ENCODE measurements at regions not wholly inside any gene's neighbourhood (a gene's known extent, or its start where the extent isn't known, plus 50 kb on each side); places are given as distances from the start of the nearest gene placed in this dataset.

DNA sequence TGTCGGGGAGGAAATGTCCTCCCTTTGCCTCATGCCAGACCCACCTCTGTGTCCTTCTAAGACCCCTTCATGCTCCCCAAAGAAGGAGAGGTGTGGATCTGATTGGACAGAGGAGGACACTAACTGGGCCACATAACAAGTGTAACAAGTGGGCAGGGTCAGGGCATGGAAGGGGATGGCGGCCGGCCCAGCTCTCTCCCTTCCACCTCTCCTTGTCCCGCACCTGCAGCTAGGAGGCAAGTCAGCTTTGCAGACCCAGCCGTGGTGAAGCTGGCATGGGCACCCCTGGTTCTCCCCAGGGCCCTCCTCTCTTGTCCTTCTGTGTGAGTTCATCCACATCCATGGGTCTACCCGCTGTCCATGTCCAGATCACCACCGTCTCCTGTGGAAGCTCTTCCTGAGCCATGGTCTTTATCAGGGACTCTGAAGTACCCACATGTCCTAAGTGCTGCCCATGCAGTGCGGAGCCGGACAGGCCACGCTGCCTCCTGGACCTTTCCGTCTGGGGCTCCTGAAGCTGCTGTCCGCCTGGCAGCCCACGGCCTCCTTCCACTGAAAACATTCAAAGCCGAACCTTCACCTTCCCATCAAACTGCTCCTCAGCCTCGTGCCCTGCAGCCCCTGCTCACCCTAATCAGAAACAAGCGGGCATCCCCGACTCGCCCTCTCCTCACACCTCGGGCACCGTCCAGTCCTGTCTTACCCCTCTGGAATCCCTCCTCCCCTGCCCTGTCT, 460.5 kb downstream of the PTPRU start:
- DNase-seq (ENCODE audit: low read depth, low spot score) (no peak), ATAC-seq (no peak), FAIRE-seq (no peak)
- Histone ChIP-seq H3K36me3 (ENCODE audit: control insufficient read depth in 2 of 2, insufficient read depth in 2 of 2, low read length in 1 of 2) (no peaks in the 10 kb centered on the region), H2AFZ (ENCODE audit: control insufficient read depth, low read depth, low read length) (no peak overlapping the region), H3K4me2 (ENCODE audit: control insufficient read depth, insufficient read depth) (no peak overlapping the region), H3K9ac (ENCODE audit: control insufficient read depth, insufficient read depth, low read length) (no peak overlapping the region), H3K4me1 (ENCODE audit: control insufficient read depth, insufficient read depth, low read length) (peaks cover 7% of the 10 kb centered on the region; the same call in 1 of the 2 replicates), H3K79me2 (ENCODE audit: control insufficient read depth, insufficient read depth, low read length) (no peaks in the 10 kb centered on the region), H3K27ac (ENCODE audit: control insufficient read depth, insufficient read depth) (no peak overlapping the region), H3K27me3 (replicated peaks in 1 of 2; ENCODE audit: control insufficient read depth in 2 of 2, insufficient read depth in 2 of 2, low read length in 1 of 2) (peaks cover 0 to 1% of the 10 kb centered on the region in 2 experiments; a peak in 1 of 4 replicates), H3K4me3 (no peak overlapping the region), H4K20me1 (ENCODE audit: control insufficient read depth, insufficient read depth) (no peaks in the 10 kb centered on the region), H3K9me3 (replicated peaks; ENCODE audit: control insufficient read depth, insufficient read depth, low read length) (no peaks in the 10 kb centered on the region)
- intact Hi-C loops (cut with micrococcal nuclease; ENCODE audit: unreplicated experiment) = no loop called here
- 30% methylated on average over 20 of the region's 20 CpGs for WGBS (ENCODE audit: insufficient coverage, insufficient replicate concordance, low lambda C conversion rate, missing lambda C conversion rate)
- RAD21 ChIA-PET (ENCODE audit: unreplicated experiment) = no interaction called here
- SMC1A ChIA-PET (ENCODE audit: uncharacterized antibody, unreplicated experiment) = no interaction called here
- in situ Hi-C loops (cut with MboI) = no loop called here
- CTCF ChIA-PET = no interaction called here
- no TSS peak for BruUV-seq (replicated peaks)
- POLR2A ChIA-PET = no interaction called here
- TF ChIP-seq POU2F2 (IDR thresholded peaks at IDR 0.05; ENCODE audit: borderline replicate concordance, low read depth, low read length) = no peak
- TF ChIP-seq, protein P1, sequence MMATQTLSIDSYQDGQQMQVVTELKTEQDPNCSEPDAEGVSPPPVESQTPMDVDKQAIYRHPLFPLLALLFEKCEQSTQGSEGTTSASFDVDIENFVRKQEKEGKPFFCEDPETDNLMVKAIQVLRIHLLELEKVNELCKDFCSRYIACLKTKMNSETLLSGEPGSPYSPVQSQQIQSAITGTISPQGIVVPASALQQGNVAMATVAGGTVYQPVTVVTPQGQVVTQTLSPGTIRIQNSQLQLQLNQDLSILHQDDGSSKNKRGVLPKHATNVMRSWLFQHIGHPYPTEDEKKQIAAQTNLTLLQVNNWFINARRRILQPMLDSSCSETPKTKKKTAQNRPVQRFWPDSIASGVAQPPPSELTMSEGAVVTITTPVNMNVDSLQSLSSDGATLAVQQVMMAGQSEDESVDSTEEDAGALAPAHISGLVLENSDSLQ (IDR thresholded peaks at IDR 0.05) = no peak
- no peak for TF ChIP-seq BHLHE40 (IDR thresholded peaks at IDR 0.05; ENCODE audit: borderline replicate concordance in 1 of 2, low read depth in 2 of 2, low read length in 1 of 2)
- TF ChIP-seq NFIC (IDR thresholded peaks at IDR 0.05; ENCODE audit: low read depth, low read length) = no peak
- no peak for TF ChIP-seq TARDBP (IDR thresholded peaks at IDR 0.05; ENCODE audit: borderline replicate concordance)
- no peak for TF ChIP-seq ZNF622 (IDR thresholded peaks at IDR 0.05)
- TF ChIP-seq, protein P2, sequence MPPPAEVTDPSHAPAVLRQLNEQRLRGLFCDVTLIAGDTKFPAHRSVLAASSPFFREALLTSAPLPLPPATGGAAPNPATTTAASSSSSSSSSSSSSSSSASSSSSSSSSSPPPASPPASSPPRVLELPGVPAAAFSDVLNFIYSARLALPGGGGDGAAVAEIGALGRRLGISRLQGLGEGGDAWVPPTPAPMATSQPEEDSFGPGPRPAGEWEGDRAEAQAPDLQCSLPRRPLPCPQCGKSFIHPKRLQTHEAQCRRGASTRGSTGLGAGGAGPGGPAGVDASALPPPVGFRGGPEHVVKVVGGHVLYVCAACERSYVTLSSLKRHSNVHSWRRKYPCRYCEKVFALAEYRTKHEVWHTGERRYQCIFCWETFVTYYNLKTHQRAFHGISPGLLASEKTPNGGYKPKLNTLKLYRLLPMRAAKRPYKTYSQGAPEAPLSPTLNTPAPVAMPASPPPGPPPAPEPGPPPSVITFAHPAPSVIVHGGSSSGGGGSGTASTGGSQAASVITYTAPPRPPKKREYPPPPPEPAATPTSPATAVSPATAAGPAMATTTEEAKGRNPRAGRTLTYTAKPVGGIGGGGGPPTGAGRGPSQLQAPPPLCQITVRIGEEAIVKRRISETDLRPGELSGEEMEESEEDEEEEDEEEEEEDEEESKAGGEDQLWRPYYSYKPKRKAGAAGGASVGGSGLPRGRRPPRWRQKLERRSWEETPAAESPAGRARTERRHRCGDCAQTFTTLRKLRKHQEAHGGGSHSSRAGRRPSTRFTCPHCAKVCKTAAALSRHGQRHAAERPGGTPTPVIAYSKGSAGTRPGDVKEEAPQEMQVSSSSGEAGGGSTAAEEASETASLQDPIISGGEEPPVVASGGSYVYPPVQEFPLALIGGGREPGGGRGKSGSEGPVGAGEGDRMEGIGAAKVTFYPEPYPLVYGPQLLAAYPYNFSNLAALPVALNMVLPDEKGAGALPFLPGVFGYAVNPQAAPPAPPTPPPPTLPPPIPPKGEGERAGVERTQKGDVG (CRISPR knock-in tag; IDR thresholded peaks at IDR 0.05) = no peak
- no peak for TF ChIP-seq TAF1 (IDR thresholded peaks at IDR 0.05; ENCODE audit: borderline replicate concordance, low read depth, low read length)
- TF ChIP-seq JUND (IDR thresholded peaks at IDR 0.05; ENCODE audit: low read depth, low read length) = no peak
- TF ChIP-seq CHD1 (IDR thresholded peaks at IDR 0.05; ENCODE audit: low read depth, low read length) = no peak
- TF ChIP-seq STAT3 (IDR thresholded peaks at IDR 0.05; ENCODE audit: low read depth, low read length) = no peak
- TF ChIP-seq, protein P3, sequence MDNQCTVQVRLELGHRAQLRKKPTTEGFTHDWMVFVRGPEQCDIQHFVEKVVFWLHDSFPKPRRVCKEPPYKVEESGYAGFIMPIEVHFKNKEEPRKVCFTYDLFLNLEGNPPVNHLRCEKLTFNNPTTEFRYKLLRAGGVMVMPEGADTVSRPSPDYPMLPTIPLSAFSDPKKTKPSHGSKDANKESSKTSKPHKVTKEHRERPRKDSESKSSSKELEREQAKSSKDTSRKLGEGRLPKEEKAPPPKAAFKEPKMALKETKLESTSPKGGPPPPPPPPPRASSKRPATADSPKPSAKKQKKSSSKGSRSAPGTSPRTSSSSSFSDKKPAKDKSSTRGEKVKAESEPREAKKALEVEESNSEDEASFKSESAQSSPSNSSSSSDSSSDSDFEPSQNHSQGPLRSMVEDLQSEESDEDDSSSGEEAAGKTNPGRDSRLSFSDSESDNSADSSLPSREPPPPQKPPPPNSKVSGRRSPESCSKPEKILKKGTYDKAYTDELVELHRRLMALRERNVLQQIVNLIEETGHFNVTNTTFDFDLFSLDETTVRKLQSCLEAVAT (IDR thresholded peaks at IDR 0.05) = no peak
